HEK293T (cell line): ENCODE measurements at regions not wholly inside any gene's neighbourhood (a gene's known extent, or its start where the extent isn't known, plus 50 kb on each side); places are given as distances from the start of the nearest gene placed in this dataset.

Source experiments
- CTCF ChIA-PET: fragments of 350-600 bp; formaldehyde crosslinking; extraction: SDS; loops from one replicate; lab custom pipeline; 2021; ENCODE audit warnings: antibody characterized with exemption, inconsistent platforms; lab: Yijun Ruan, JAX
- POLR2A ChIA-PET: fragments of 350-600 bp; formaldehyde crosslinking; extraction: SDS; loops from one replicate; lab custom pipeline; 2020; ENCODE audit warnings: antibody characterized with exemption, inconsistent platforms; lab: Yijun Ruan, JAX
- DNase-seq: peaks from one replicate; pipeline ENCODE4 v3.0.0; 2012; ENCODE audit warnings: mixed read lengths; ENCODE audit errors: extremely low spot score
- ARNT ChIP-seq: fragments of 450-650 bp; IDR thresholded peaks from 2 replicates; pipeline ENCODE4 v1.6.1; 2017; ENCODE audit warnings: mild to moderate bottlenecking
- BHLHE40 ChIP-seq: fragments of 450-650 bp; IDR thresholded peaks from 2 replicates; pipeline ENCODE4 v1.6.1; 2016; ENCODE audit warnings: mild to moderate bottlenecking, moderate library complexity, borderline replicate concordance
- CTBP1 ChIP-seq: fragments of 450-650 bp; IDR thresholded peaks from 2 replicates; pipeline ENCODE4 v1.6.1; 2016; ENCODE audit warnings: borderline replicate concordance
- ELF4 ChIP-seq: fragments of 450-650 bp; IDR thresholded peaks from 2 replicates; pipeline ENCODE4 v1.6.1; 2017; ENCODE audit warnings: antibody characterized with exemption
- FOXA1 ChIP-seq: fragments of 450-650 bp; IDR thresholded peaks from 2 replicates; pipeline ENCODE4 v1.6.1; 2016; ENCODE audit warnings: mild to moderate bottlenecking
- FOXK2 ChIP-seq: fragments of 450-650 bp; IDR thresholded peaks from 2 replicates; pipeline ENCODE4 v1.6.1; 2016; ENCODE audit warnings: mild to moderate bottlenecking
- FOXM1 ChIP-seq: fragments of 450-650 bp; IDR thresholded peaks from 2 replicates; pipeline ENCODE4 v1.6.1; 2017; ENCODE audit warnings: mild to moderate bottlenecking, borderline replicate concordance
- HDGF ChIP-seq: fragments of 450-650 bp; IDR thresholded peaks from 2 replicates; pipeline ENCODE4 v1.6.1; 2017; ENCODE audit warnings: antibody characterized with exemption, borderline replicate concordance
- L3MBTL2 ChIP-seq: fragments of 450-650 bp; conservative IDR thresholded peaks from 2 replicates; pipeline ENCODE4 v1.6.1; 2016; ENCODE audit warnings: mild to moderate bottlenecking
- LEF1 ChIP-seq: fragments of 450-650 bp; IDR thresholded peaks from 2 replicates; pipeline ENCODE4 v1.6.1; 2017; ENCODE audit warnings: mild to moderate bottlenecking, borderline replicate concordance
- NFRKB ChIP-seq: fragments of 450-650 bp; IDR thresholded peaks from 2 replicates; pipeline ENCODE4 v1.6.1; 2016; ENCODE audit warnings: mild to moderate bottlenecking, moderate library complexity
- PKNOX1 ChIP-seq: fragments of 450-650 bp; IDR thresholded peaks from 2 replicates; pipeline ENCODE4 v1.6.1; 2016
- SP1 ChIP-seq: fragments of 450-650 bp; IDR thresholded peaks from 2 replicates; pipeline ENCODE4 v1.6.1; 2017
- SUZ12 ChIP-seq: fragments of 450-650 bp; IDR thresholded peaks from 2 replicates; pipeline ENCODE4 v1.6.1; 2016; ENCODE audit warnings: mild to moderate bottlenecking
- TARDBP ChIP-seq: fragments of 450-650 bp; IDR thresholded peaks from 2 replicates; pipeline ENCODE4 v1.6.1; 2016
- ZNF384 ChIP-seq: fragments of 450-650 bp; IDR thresholded peaks from 2 replicates; pipeline ENCODE4 v1.6.1; 2016

GRCh38 chr12:77766224-77766623 lies 64.5 kb upstream of the NAV3 start:
- DNase-seq: no peak
- ChIA-PET CTCF (no interaction called here), POLR2A (no interaction called here)
- TF ChIP-seq ELF4: no peak
- TF ChIP-seq ARNT: no peak
- TF ChIP-seq TARDBP: no peak
- no peak for TF ChIP-seq CTBP1
- no peak for TF ChIP-seq SP1
- TF ChIP-seq PKNOX1: no peak
- TF ChIP-seq FOXA1: no peak
- TF ChIP-seq ZNF384: no peak
- TF ChIP-seq NFRKB: no peak
- TF ChIP-seq FOXK2: no peak
- TF ChIP-seq SUZ12: no peak
- TF ChIP-seq HDGF: no peak
- no peak for TF ChIP-seq BHLHE40
- TF ChIP-seq LEF1: no peak
- TF ChIP-seq FOXM1: no peak
- no peak for TF ChIP-seq L3MBTL2

GRCh38 chr12:77761286-77761685 lies 69.4 kb upstream of the NAV3 start:
- no peak for DNase-seq
- ChIA-PET POLR2A (no interaction called here), CTCF (no interaction called here)
- TF ChIP-seq PKNOX1 (no peak), SP1 (no peak), BHLHE40 (no peak), LEF1 (no peak), CTBP1 (no peak), ARNT (no peak), ELF4 (no peak), SUZ12 (no peak), NFRKB (no peak), FOXM1 (no peak), L3MBTL2 (no peak), HDGF (no peak), TARDBP (no peak), ZNF384 (no peak), FOXA1 (no peak), FOXK2 (no peak)

- TF ChIP-seq LEF1 (no peak), FOXK2 (no peak), ARNT (no peak)
- CTCF ChIA-PET: no interaction called here
- DNase-seq: no peak
- POLR2A ChIA-PET: no interaction called here
These were observed 70.2 kb upstream of the NAV3 start for GRCh38 chr12:77760271-77761025.

GRCh38 chr12:77754086-77754485 lies 76.6 kb upstream of the NAV3 start:
- no peak for DNase-seq
- ChIA-PET POLR2A (no interaction called here), CTCF (no interaction called here)
- no peak for TF ChIP-seq CTBP1
- TF ChIP-seq ELF4: no peak
- TF ChIP-seq ZNF384: no peak
- no peak for TF ChIP-seq FOXA1

GRCh38 chr12:77751939-77752338 lies 78.8 kb upstream of the NAV3 start:
- ChIA-PET POLR2A (no interaction called here), CTCF (no interaction called here)
- TF ChIP-seq FOXK2: no peak
- TF ChIP-seq NFRKB: no peak
- TF ChIP-seq SP1: no peak
- TF ChIP-seq L3MBTL2: no peak
- no peak for TF ChIP-seq ZNF384
- no peak for TF ChIP-seq HDGF
- no peak for TF ChIP-seq BHLHE40
- no peak for TF ChIP-seq CTBP1
- TF ChIP-seq TARDBP: no peak
- TF ChIP-seq FOXM1: no peak
- no peak for TF ChIP-seq ARNT
- no peak for TF ChIP-seq FOXA1
- no peak for DNase-seq

- TF ChIP-seq NFRKB: no peak
- TF ChIP-seq SP1: no peak
- TF ChIP-seq LEF1: no peak
- TF ChIP-seq ZNF384: no peak
- TF ChIP-seq FOXA1: no peak
- TF ChIP-seq BHLHE40: no peak
- TF ChIP-seq SUZ12: no peak
- TF ChIP-seq FOXK2: no peak
- no peak for TF ChIP-seq HDGF
- no peak for TF ChIP-seq ARNT
- no peak for TF ChIP-seq ELF4
- TF ChIP-seq FOXM1: no peak
- no peak for TF ChIP-seq PKNOX1
- no peak for TF ChIP-seq TARDBP
- no peak for TF ChIP-seq CTBP1
- no peak for TF ChIP-seq L3MBTL2
- DNase-seq: no peak
- CTCF ChIA-PET: no interaction called here
- POLR2A ChIA-PET: no interaction called here
These were observed 84.6 kb upstream of the NAV3 start for GRCh38 chr12:77746096-77746495.
